Peyer's patch (tissue), 4 donors: ENCODE measurements at regions not wholly inside any gene's neighbourhood (a gene's known extent, or its start where the extent isn't known, plus 50 kb on each side); places are given as distances from the start of the nearest gene placed in this dataset.

ENCODE experiments used
- CTCF ChIP-seq, 6 experiments: fragments of 450-650 bp in 4 of 6; fragments of 200-600 bp in 2 of 6; sonication (generic) in 1 of 6; IDR thresholded peaks; one replicate each; pipeline ENCODE4 v1.5.1; 2017 to 2019; ENCODE audit warnings: antibody characterized with exemption in 6 of 6, mild to moderate bottlenecking in 3 of 6, moderate library complexity in 1 of 6
- POLR2A ChIP-seq, 2 donors: fragments of 450-650 bp; IDR thresholded peaks; one replicate each; pipeline ENCODE4 v1.5.1; 2017; ENCODE audit warnings: antibody characterized with exemption in 2 of 2, mild to moderate bottlenecking in 2 of 2, moderate library complexity in 2 of 2

- TF ChIP-seq CTCF (IDR thresholded peaks at IDR 0.05) = no peak
- TF ChIP-seq POLR2A (IDR thresholded peaks at IDR 0.05) = no peak
Observed at GRCh38 chr3:159187706-159188105, 385.9 kb downstream of the MFSD1 start.
